Subcutaneous abdominal adipose tissue (tissue), 5 donors: ENCODE measurements at regions not wholly inside any gene's neighbourhood (a gene's known extent, or its start where the extent isn't known, plus 50 kb on each side); places are given as distances from the start of the nearest gene placed in this dataset.
A peak's percentile ranks its signal among the peaks of the same experiment; 100 is the strongest.

ENCODE experiments used
- H3K27ac ChIP-seq: one replicate; pipeline ENCODE4 v1.7.0; 2013; ENCODE audit warnings: low read depth, mild to moderate bottlenecking, inconsistent platforms, low read length, moderate library complexity
- H3K27me3 ChIP-seq, 5 donors: one replicate each; pipeline ENCODE4 v1.7.0; 2013; ENCODE audit warnings: low read length in 5 of 5, inconsistent platforms in 1 of 5; ENCODE audit not compliant: control insufficient read depth in 5 of 5, insufficient read depth in 4 of 5
- H3K36me3 ChIP-seq, 5 donors: one replicate each; pipeline ENCODE4 v1.7.0; 2013; ENCODE audit warnings: low read length in 5 of 5; ENCODE audit not compliant: control insufficient read depth in 5 of 5, insufficient read depth in 5 of 5
- H3K4me1 ChIP-seq, 5 donors: one replicate each; pipeline ENCODE4 v1.7.0; 2013; ENCODE audit warnings: low read length in 5 of 5, mild to moderate bottlenecking in 3 of 5, moderate library complexity in 1 of 5; ENCODE audit not compliant: control insufficient read depth in 5 of 5, insufficient read depth in 5 of 5
- H3K4me3 ChIP-seq, 5 donors: one replicate each; pipeline ENCODE4 v1.7.0; 2013; ENCODE audit warnings: low read length in 5 of 5, low read depth in 1 of 5
- H3K9ac ChIP-seq, 5 donors: one replicate each; pipeline ENCODE4 v1.7.0; 2013; ENCODE audit warnings: low read length in 5 of 5, mild to moderate bottlenecking in 4 of 5, moderate library complexity in 3 of 5
- H3K9me3 ChIP-seq, 5 donors: one replicate each; pipeline ENCODE4 v1.7.0; 2013; ENCODE audit warnings: low read length in 5 of 5; ENCODE audit not compliant: control insufficient read depth in 5 of 5
- donor health status: healthy.
- donor health status: healthy.
- donor health status: healthy.
- donor health status: healthy.
- donor health status: healthy.

DNA sequence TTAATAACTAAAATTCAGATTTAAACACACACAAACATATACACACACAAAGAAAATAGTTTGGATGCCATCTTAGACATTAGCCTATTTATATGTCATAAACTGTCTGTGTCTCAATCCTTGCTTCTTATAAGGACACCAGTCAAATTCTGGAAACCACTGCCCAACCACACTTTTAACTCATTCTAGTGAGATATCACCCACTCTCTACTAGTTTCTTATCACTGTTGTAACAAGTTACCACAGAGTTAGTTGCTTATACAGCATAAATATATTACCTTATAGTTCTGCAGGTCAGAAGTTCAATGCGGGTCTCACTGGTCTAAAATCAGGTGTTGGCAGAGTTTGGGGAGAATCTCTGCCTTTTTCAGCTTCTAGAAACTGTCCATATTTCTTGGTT lies 239.1 kb downstream of the MTX2 start:
- Histone ChIP-seq H3K9ac (no peak overlapping the region), H3K4me1 (peaks cover 0 to 14% (median 10%) of the 10 kb centered on the region in 5 donors), H3K27me3 (peaks cover 0 to 5% (median 0%) of the 10 kb centered on the region in 5 donors), H3K9me3 (no peaks in the 10 kb centered on the region), H3K36me3 (no peaks in the 10 kb centered on the region), H3K27ac (no peak overlapping the region), H3K4me3 (no peak overlapping the region)

DNA sequence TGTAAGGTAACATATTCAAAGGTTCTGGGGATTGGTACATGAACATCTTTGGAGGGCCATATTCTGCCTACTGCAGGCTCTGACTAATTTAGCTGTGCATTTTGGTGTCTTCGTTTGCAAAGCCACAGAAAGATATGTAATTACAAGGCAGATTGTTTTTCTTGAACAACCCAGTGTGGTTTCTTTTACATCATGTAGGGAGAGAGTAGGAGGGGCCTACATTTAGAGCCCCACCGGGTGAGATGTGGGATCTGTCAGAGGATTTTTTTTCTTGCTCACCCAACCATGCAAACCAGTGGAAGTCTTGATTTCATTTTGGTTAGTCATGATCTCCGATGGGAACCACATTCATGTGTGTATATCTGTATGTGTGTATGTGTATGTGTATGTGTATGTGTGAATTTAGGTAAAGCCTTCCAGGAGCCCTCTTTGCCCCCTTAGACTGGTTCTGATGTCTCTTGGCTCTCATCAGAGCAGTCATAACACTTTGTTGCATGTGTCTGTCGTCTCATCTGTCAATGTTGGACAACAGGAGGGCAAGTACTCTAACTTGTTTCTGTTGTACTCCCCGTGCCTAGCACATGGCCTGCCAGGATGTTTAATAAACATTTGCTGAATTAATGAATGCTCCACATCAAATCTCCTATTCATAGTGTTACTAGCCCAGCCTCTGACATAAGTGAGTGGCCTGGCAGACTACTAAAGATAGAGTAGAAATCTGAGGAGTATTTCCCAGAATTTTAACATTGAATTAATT lies 239.9 kb downstream of the MTX2 start:
- Histone ChIP-seq H3K4me3 (no peak overlapping the region), H3K4me1 (peaks cover 0 to 14% (median 10%) of the 10 kb centered on the region in 5 donors), H3K27me3 (peaks cover 0 to 5% (median 0%) of the 10 kb centered on the region in 5 donors), H3K9ac (no peak overlapping the region), H3K27ac (no peak overlapping the region), H3K9me3 (no peaks in the 10 kb centered on the region), H3K36me3 (no peaks in the 10 kb centered on the region)

DNA sequence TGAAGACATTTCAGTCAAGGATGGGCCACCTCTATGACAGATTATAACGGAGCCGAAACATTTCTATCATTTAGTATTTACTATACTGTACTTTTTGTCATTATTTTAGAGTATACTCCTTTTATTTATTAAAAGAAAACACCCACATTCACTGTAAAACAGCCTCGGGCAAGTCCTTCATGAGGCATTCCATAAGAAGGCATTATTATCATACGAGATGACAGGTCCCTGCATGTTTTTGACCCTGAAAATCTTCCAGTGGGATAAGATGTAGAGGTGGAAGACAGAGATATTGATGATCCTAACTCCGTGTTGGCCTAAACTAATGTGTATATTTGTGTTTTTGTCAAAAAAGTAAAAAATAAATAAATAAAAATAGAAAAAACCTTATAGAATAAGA lies 245.0 kb downstream of the MTX2 start:
- Histone ChIP-seq H3K36me3 (no peaks in the 10 kb centered on the region), H3K9ac (no peak overlapping the region), H3K27me3 (no peaks in the 10 kb centered on the region), H3K4me3 (no peak overlapping the region), H3K4me1 (peaks cover 0 to 10% (median 9%) of the 10 kb centered on the region in 5 donors), H3K9me3 (no peaks in the 10 kb centered on the region), H3K27ac (no peak overlapping the region)

DNA sequence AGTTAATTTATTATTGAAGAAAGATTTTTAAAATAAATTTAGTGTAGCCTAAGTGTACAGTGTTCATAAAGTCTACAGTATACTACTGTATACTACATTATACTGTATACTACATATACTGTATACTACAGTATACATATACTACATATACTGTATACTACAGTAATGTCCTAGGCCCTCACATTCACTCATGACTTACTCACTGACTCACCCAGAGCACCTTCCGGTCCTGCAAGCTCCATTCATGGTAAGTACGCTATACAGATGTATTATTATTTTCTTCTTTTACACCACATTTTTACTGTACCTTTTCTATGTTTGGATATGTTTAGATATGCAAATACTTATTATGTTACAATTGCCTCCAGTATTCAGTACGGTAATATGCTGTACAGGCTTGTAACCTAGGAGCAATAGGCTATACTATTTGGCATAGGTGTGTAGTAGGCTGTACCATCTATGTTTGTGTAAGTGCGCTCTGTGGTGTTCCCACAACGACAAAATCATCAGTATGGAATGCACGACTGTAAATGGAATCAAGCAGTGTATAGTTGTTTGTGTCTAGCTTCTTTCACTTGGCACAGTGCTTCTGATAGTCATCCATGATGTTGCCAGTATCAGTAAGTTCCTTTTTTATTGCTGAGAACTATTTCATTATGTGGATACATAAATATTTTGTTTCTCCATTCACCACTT lies 245.7 kb downstream of the MTX2 start:
- Histone ChIP-seq H3K4me1 (peaks cover 0 to 17% (median 15%) of the 10 kb centered on the region in 5 donors), H3K36me3 (no peaks in the 10 kb centered on the region), H3K4me3 (no peak overlapping the region), H3K27me3 (no peaks in the 10 kb centered on the region), H3K9me3 (no peaks in the 10 kb centered on the region), H3K9ac (no peak overlapping the region), H3K27ac (no peak overlapping the region)

DNA sequence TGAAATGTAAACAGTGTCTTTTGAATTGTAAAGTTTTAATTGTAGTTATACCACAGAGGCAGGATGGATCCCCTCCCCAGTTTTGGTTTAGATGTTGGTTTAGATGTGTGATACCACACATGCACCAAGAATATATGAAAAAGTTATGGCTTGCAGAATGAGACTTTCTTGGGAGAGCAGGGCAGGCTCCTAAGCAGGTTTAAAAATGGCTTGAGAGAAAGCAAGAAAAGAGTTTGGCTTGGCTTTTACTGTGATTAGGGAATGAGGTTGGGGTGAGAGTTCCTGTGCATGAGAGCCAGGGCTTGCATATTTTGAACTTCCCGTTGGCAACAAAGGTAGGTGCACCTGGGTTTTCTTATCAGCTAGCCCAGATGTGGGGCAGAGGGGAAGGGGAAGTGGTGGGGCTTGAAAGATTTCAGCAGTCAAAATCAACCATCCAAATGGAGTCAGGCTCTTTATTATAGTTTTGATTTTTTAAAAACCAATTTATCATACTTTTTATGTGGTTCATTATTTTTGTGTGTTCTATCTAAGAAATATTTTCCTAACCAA lies 246.9 kb downstream of the MTX2 start:
- no peak overlapping the region for H3K9ac ChIP-seq
- H3K9me3 ChIP-seq = no peaks in the 10 kb centered on the region
- H3K27ac ChIP-seq = no peak overlapping the region
- no peaks in the 10 kb centered on the region for H3K27me3 ChIP-seq
- peaks cover 0 to 28% (median 27%) of the 10 kb centered on the region in 5 donors for H3K4me1 ChIP-seq
- no peaks in the 10 kb centered on the region for H3K36me3 ChIP-seq
- no peak overlapping the region for H3K4me3 ChIP-seq

DNA sequence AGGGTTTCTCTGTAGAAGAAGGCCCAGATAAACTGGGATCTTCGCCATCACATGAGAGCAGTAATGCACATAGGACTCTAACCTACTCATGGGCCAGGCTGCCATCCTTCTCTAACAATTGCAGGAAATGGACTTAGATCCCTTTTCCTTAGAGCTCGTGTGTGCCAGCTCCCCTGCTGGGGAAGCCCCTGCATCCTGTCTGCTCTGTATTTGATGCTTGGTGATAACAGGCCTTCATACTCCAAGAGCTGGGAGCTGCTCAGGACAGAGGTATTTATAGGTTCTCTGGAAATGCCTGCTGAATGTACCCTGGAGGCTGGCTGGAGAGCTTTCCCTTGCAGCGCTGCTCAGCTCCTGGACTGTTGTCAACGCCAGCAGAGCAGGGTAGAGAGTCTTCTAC lies 249.6 kb downstream of the MTX2 start:
- Histone ChIP-seq H3K4me3 (peak overlapping the region in 1 of 5 donors; percentile 24), H3K4me1 (peaks cover 0 to 46% (median 31%) of the 10 kb centered on the region in 5 donors), H3K27me3 (peaks cover 0 to 3% (median 0%) of the 10 kb centered on the region in 5 donors), H3K27ac (peak overlapping the region; percentile 31), H3K9me3 (no peaks in the 10 kb centered on the region), H3K36me3 (no peaks in the 10 kb centered on the region), H3K9ac (peak overlapping the region in 1 of 5 donors; percentile 0)

DNA sequence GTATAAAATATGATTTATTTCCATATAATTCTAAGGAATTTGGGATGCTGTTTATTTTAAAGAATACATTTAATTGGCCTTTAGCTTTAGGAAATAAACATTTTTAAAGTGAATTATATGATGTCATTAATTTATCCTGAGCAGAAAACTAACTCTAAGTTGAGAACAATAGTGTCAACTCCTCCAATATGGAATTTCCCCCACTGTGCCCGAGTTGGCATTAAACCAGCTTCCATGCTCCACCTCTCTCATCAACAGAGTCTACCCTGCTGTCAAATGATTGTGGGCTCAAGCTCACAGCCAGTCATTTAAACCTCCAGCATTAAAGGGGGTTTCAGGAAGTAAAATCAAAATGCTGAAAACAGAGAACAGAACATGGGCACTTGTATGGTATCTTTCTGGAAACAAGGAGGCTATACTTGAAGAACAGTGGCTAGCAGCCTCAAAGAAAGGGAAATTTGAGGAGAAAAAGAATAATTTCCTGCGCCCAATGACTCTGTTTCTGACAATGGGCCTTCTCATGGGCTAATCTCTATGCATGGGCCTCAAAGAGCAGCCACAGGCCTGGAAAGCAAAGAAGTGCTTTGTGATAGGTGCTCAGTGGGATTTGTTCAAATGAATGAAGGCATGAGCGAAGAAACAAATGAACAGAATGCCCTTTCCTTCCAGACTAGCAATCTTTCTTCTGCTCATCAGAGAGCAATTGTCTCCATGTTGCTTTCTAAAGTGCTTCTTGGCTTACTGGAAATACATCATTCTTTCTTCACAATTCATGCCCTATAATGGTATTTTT lies 252.8 kb downstream of the MTX2 start:
- H3K9me3 ChIP-seq = no peaks in the 10 kb centered on the region

DNA sequence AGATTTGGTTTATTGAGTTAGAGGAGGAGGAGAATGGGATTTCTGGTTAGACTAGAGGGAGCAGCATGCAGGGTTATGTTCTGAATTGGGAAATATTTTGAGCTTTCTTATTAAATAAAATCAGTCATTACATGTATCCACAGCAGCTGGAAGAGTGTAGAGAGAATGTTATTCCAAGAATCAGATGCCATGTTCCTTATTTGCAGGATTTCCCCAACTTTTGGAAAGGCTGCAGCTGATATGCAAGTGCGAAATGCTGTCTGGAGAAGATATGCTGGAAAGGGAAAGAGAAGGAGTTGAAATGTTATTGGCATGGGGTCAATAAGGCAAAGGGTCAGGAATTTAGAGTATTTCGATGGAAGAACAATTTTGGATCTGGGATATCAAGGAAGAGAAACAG lies 255.8 kb downstream of the MTX2 start:
- Histone ChIP-seq H3K4me3 (no peak overlapping the region), H3K27me3 (peaks cover 0 to 7% (median 2%) of the 10 kb centered on the region in 5 donors), H3K36me3 (no peaks in the 10 kb centered on the region), H3K27ac (no peak overlapping the region), H3K9ac (no peak overlapping the region), H3K4me1 (peaks cover 6 to 63% (median 42%) of the 10 kb centered on the region in 5 donors), H3K9me3 (no peaks in the 10 kb centered on the region)

More for the DNA sequence above, 252.8 kb downstream of the MTX2 start:
- H3K4me3 ChIP-seq = no peak overlapping the region
- no peak overlapping the region for H3K27ac ChIP-seq
- H3K4me1 ChIP-seq = peaks cover 6 to 68% (median 52%) of the 10 kb centered on the region in 5 donors
- H3K9ac ChIP-seq = no peak overlapping the region
- peaks cover 0 to 4% (median 2%) of the 10 kb centered on the region in 5 donors for H3K27me3 ChIP-seq
- no peaks in the 10 kb centered on the region for H3K36me3 ChIP-seq

DNA sequence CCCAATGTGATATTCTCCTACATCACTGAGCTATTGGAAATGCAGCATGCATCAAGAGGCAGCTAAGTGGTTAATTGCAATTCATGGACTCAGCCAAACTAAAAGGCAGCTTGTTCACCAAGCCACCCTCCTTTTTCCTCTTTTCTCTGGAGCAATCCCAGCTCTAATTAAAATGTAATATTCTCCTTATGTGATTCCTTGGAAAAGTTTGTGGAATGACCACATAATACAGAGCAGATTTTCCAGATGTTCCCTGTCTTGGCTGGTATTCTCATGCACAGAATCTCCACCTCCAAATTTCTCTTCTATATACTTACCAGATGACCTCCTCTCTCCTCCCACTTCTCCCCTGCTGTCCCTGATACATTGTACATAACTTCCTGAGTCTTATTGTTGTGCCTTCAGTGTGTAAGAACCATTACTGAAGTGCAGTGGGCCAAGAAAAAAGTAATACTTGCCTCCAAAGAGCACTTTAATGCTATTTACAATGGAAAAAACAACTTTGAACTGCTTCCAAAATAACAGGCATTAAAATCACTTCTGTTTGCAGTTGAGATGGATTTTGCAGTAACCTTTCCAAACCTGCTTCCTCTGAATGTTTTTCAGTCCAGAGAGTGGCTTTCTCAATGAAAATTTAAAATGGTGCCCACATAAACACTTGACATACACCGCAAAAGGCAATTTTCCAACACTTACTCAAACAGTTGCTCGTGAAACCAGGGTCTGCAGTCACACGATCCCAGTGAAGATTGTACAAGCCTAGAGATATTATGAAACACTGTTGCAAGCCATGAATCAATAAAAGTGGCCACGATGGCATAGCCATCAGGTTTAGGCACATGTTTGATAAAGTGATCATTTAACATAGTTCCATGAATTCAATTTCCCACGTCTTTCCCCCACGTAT lies 258.0 kb downstream of the MTX2 start:
- H3K27me3 ChIP-seq = peaks cover 0 to 7% (median 2%) of the 10 kb centered on the region in 5 donors
- peaks cover 6 to 46% (median 30%) of the 10 kb centered on the region in 5 donors for H3K4me1 ChIP-seq
- no peak overlapping the region for H3K27ac ChIP-seq
- no peak overlapping the region for H3K9ac ChIP-seq
- no peak overlapping the region for H3K4me3 ChIP-seq
- H3K9me3 ChIP-seq = no peaks in the 10 kb centered on the region
- H3K36me3 ChIP-seq = no peaks in the 10 kb centered on the region
